HL-60 (cell line): ENCODE measurements at regions not wholly inside any gene's neighbourhood (a gene's known extent, or its start where the extent isn't known, plus 50 kb on each side); places are given as distances from the start of the nearest gene placed in this dataset.

Experiments used
- POLR2AphosphoS5 ChIP-seq: IDR thresholded peaks from 2 replicates; pipeline ENCODE4 v1.6.1; 2012; ENCODE audit warnings: low read depth
- TF ChIP-seq, protein P1 (sequence below): IDR thresholded peaks from one replicate; pipeline ENCODE4 v1.5.1; 2011; ENCODE audit warnings: low read length, control low read depth, inconsistent platforms; ENCODE audit not compliant: insufficient read depth
- TF ChIP-seq, protein P2 (sequence below): IDR thresholded peaks from 2 replicates; pipeline ENCODE4 v1.6.1; 2012; ENCODE audit warnings: low read depth; ENCODE audit not compliant: insufficient replicate concordance

DNA sequence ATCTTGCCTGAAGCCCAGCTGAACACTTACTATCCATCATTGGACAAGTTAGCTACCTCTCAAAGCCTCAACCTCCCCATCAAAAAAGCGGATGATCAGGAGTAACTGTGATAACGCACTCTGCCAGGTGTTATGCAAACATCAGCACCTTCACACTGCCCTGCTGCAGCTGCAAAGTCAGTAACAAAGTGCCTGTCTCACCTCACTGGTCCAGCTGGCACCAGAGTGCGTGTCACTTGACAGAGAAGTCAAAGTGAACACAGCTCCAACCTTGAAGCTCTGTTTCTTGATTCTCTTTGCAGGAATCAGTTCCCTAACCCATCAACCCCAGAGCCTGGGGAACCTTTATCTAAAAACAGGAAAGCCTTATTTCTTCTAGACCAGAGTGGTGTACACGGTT lies 413.6 kb downstream of the CTTN start:
- TF ChIP-seq, protein P1, sequence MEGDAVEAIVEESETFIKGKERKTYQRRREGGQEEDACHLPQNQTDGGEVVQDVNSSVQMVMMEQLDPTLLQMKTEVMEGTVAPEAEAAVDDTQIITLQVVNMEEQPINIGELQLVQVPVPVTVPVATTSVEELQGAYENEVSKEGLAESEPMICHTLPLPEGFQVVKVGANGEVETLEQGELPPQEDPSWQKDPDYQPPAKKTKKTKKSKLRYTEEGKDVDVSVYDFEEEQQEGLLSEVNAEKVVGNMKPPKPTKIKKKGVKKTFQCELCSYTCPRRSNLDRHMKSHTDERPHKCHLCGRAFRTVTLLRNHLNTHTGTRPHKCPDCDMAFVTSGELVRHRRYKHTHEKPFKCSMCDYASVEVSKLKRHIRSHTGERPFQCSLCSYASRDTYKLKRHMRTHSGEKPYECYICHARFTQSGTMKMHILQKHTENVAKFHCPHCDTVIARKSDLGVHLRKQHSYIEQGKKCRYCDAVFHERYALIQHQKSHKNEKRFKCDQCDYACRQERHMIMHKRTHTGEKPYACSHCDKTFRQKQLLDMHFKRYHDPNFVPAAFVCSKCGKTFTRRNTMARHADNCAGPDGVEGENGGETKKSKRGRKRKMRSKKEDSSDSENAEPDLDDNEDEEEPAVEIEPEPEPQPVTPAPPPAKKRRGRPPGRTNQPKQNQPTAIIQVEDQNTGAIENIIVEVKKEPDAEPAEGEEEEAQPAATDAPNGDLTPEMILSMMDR: no peak
- no peak for TF ChIP-seq POLR2AphosphoS5
- TF ChIP-seq, protein P2, sequence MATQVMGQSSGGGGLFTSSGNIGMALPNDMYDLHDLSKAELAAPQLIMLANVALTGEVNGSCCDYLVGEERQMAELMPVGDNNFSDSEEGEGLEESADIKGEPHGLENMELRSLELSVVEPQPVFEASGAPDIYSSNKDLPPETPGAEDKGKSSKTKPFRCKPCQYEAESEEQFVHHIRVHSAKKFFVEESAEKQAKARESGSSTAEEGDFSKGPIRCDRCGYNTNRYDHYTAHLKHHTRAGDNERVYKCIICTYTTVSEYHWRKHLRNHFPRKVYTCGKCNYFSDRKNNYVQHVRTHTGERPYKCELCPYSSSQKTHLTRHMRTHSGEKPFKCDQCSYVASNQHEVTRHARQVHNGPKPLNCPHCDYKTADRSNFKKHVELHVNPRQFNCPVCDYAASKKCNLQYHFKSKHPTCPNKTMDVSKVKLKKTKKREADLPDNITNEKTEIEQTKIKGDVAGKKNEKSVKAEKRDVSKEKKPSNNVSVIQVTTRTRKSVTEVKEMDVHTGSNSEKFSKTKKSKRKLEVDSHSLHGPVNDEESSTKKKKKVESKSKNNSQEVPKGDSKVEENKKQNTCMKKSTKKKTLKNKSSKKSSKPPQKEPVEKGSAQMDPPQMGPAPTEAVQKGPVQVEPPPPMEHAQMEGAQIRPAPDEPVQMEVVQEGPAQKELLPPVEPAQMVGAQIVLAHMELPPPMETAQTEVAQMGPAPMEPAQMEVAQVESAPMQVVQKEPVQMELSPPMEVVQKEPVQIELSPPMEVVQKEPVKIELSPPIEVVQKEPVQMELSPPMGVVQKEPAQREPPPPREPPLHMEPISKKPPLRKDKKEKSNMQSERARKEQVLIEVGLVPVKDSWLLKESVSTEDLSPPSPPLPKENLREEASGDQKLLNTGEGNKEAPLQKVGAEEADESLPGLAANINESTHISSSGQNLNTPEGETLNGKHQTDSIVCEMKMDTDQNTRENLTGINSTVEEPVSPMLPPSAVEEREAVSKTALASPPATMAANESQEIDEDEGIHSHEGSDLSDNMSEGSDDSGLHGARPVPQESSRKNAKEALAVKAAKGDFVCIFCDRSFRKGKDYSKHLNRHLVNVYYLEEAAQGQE: no peak
